Neural cell (in vitro differentiated cells): ENCODE measurements at regions not wholly inside any gene's neighbourhood (a gene's known extent, or its start where the extent isn't known, plus 50 kb on each side); places are given as distances from the start of the nearest gene placed in this dataset.

ENCODE experiments used
- H2AFZ ChIP-seq: fragments of 200-600, 300-800 bp; sonication (generic), shearing (Covaris generic); 2 replicates; pipeline ENCODE4 v1.6.0; 2014; ENCODE audit warnings: low read depth, mild to moderate bottlenecking, antibody characterized with exemption, low read length, moderate library complexity
- H3F3A ChIP-seq: fragments of 200-600 bp; shearing (Covaris generic); 2 replicates; pipeline ENCODE4 v1.6.1; 2016; ENCODE audit warnings: mild to moderate bottlenecking, moderate library complexity, mixed read lengths, antibody characterized with exemption, low read length; ENCODE audit not compliant: insufficient read depth, poor library complexity, severe bottlenecking
- H3K27ac ChIP-seq: fragments of 200-600, 300-800 bp; sonication (generic), shearing (Covaris generic); 2 replicates; pipeline ENCODE4 v1.5.1; 2014; ENCODE audit warnings: mild to moderate bottlenecking, low read length, moderate library complexity
- H3K27me3 ChIP-seq: fragments of 300-800, 200-600 bp; sonication (generic), shearing (Covaris generic); 2 replicates; pipeline ENCODE4 v1.6.0; 2014; ENCODE audit warnings: mild to moderate bottlenecking, low read depth, low read length, moderate library complexity; ENCODE audit not compliant: insufficient read depth
- H3K36me3 ChIP-seq: fragments of 300-800, 200-600 bp; sonication (generic), shearing (Covaris generic); 2 replicates; pipeline ENCODE4 v1.5.1; 2014; ENCODE audit warnings: mild to moderate bottlenecking, antibody characterized with exemption, low read length, moderate library complexity; ENCODE audit not compliant: insufficient read depth
- H3K4me2 ChIP-seq: fragments of 300-800, 200-600 bp; sonication (generic), shearing (Covaris generic); 2 replicates; pipeline ENCODE4 v1.6.0; 2014; ENCODE audit warnings: mild to moderate bottlenecking, low read length
- H3K4me3 ChIP-seq: fragments of 300-800, 200-600 bp; sonication (generic), shearing (Covaris generic); 2 replicates; pipeline ENCODE4 v1.5.1; 2014; ENCODE audit warnings: mild to moderate bottlenecking, low read length, moderate library complexity
- H3K79me2 ChIP-seq: fragments of 200-600 bp; shearing (Covaris generic); replicated peaks from 2 replicates; pipeline ENCODE4 v1.6.0; 2014; ENCODE audit warnings: mild to moderate bottlenecking, low read length, moderate library complexity; ENCODE audit not compliant: insufficient read depth
- H3K9ac ChIP-seq: fragments of 300-800, 200-600 bp; sonication (generic), shearing (Covaris generic); 2 replicates; pipeline ENCODE4 v1.6.1; 2016; ENCODE audit warnings: mild to moderate bottlenecking, low read length, mixed read lengths
- H3K9me2 ChIP-seq: fragments of 200-600 bp; shearing (Covaris generic); 2 replicates; pipeline ENCODE4 v1.6.1; 2016; ENCODE audit warnings: mild to moderate bottlenecking, low read length, mixed read lengths; ENCODE audit not compliant: insufficient read depth
- H3K9me3 ChIP-seq: fragments of 200-600, 300-800 bp; sonication (generic), shearing (Covaris generic); 2 replicates; pipeline ENCODE4 v1.6.1; 2016; ENCODE audit warnings: mild to moderate bottlenecking, mixed run types, low read length, moderate library complexity, mixed read lengths
- H4K20me1 ChIP-seq: fragments of 200-600 bp; shearing (Covaris generic); 2 replicates; pipeline ENCODE4 v1.6.1; 2016; ENCODE audit warnings: mild to moderate bottlenecking, mixed run types; ENCODE audit not compliant: insufficient read depth
- EP300 ChIP-seq: fragments of 450-650 bp; conservative IDR thresholded peaks from 2 replicates; pipeline ENCODE4 v1.6.1; 2014; ENCODE audit warnings: antibody characterized with exemption, mild to moderate bottlenecking, moderate library complexity; ENCODE audit not compliant: poor library complexity, severe bottlenecking
- EZH2 ChIP-seq: fragments of 200-600, 300-800 bp; shearing (Covaris generic), sonication (generic); IDR thresholded peaks from 2 replicates; pipeline ENCODE4 v1.6.1; 2014; ENCODE audit warnings: antibody characterized with exemption, low read length, borderline replicate concordance, mild to moderate bottlenecking; ENCODE audit not compliant: insufficient read depth, poor library complexity, severe bottlenecking
- MXI1 ChIP-seq: fragments of 450-650 bp; conservative IDR thresholded peaks from 2 replicates; pipeline ENCODE4 v1.6.1; 2014; ENCODE audit warnings: antibody characterized with exemption, mild to moderate bottlenecking; ENCODE audit not compliant: poor library complexity, severe bottlenecking
- POLR2AphosphoS5 ChIP-seq: IDR thresholded peaks from 2 replicates; pipeline ENCODE4 v1.6.1; 2012
- RAD21 ChIP-seq: fragments of 450-650 bp; conservative IDR thresholded peaks from 2 replicates; pipeline ENCODE4 v1.6.1; 2014; ENCODE audit warnings: antibody characterized with exemption, mild to moderate bottlenecking, moderate library complexity
- SMC3 ChIP-seq: fragments of 450-650 bp; conservative IDR thresholded peaks from 2 replicates; pipeline ENCODE4 v1.6.1; 2014; ENCODE audit warnings: antibody characterized with exemption, mild to moderate bottlenecking, moderate library complexity; ENCODE audit not compliant: poor library complexity
- TAF1 ChIP-seq: IDR thresholded peaks from 2 replicates; pipeline ENCODE4 v1.6.1; 2012; ENCODE audit warnings: low read depth
- TF ChIP-seq, protein P1 (sequence below): fragments of 450-650 bp; IDR thresholded peaks from 2 replicates; pipeline ENCODE4 v1.5.1; 2014; ENCODE audit warnings: antibody characterized with exemption, mild to moderate bottlenecking, moderate library complexity; ENCODE audit not compliant: poor library complexity, severe bottlenecking
- TF ChIP-seq, protein P2 (sequence below): IDR thresholded peaks from 2 replicates; pipeline ENCODE4 v1.6.1; 2012; ENCODE audit warnings: borderline replicate concordance

DNA sequence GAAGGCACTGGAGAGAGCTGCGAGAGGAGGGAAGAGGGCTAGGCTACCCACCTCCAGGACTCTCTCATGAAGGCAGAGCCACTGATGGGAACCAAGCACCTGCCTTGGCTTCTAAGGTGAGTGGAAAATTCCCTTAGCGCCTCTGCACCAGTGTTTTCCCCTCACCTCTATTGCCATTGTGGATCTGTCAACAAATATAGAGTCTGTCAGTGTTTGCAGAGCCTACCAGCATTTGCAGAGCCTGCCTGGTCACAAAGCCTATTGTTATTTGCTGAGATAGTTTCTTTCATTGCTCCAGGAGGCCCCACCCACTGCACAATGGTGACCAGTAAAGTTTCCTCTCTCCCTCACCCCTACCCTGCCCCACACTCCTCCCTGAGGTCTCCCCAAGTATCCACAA is 141.9 kb downstream of the MRPL14 start:
- no peaks in the 10 kb centered on the region for H3K27me3 ChIP-seq
- H3F3A ChIP-seq: no peaks in the 10 kb centered on the region
- no peaks in the 10 kb centered on the region for H3K79me2 ChIP-seq
- H3K4me3 ChIP-seq: no peak overlapping the region
- H3K9me2 ChIP-seq: no peaks in the 10 kb centered on the region
- H3K9ac ChIP-seq: no peak overlapping the region
- no peak overlapping the region for H3K4me2 ChIP-seq
- TF ChIP-seq RAD21 (no peak), TAF1 (no peak), MXI1 (no peak)
- TF ChIP-seq, protein P1, sequence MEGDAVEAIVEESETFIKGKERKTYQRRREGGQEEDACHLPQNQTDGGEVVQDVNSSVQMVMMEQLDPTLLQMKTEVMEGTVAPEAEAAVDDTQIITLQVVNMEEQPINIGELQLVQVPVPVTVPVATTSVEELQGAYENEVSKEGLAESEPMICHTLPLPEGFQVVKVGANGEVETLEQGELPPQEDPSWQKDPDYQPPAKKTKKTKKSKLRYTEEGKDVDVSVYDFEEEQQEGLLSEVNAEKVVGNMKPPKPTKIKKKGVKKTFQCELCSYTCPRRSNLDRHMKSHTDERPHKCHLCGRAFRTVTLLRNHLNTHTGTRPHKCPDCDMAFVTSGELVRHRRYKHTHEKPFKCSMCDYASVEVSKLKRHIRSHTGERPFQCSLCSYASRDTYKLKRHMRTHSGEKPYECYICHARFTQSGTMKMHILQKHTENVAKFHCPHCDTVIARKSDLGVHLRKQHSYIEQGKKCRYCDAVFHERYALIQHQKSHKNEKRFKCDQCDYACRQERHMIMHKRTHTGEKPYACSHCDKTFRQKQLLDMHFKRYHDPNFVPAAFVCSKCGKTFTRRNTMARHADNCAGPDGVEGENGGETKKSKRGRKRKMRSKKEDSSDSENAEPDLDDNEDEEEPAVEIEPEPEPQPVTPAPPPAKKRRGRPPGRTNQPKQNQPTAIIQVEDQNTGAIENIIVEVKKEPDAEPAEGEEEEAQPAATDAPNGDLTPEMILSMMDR: no peak
- no peak overlapping the region for H3K27ac ChIP-seq
- H2AFZ ChIP-seq: no peak overlapping the region
- no peaks in the 10 kb centered on the region for H3K9me3 ChIP-seq
- no peaks in the 10 kb centered on the region for H3K36me3 ChIP-seq
- H4K20me1 ChIP-seq: no peaks in the 10 kb centered on the region

DNA sequence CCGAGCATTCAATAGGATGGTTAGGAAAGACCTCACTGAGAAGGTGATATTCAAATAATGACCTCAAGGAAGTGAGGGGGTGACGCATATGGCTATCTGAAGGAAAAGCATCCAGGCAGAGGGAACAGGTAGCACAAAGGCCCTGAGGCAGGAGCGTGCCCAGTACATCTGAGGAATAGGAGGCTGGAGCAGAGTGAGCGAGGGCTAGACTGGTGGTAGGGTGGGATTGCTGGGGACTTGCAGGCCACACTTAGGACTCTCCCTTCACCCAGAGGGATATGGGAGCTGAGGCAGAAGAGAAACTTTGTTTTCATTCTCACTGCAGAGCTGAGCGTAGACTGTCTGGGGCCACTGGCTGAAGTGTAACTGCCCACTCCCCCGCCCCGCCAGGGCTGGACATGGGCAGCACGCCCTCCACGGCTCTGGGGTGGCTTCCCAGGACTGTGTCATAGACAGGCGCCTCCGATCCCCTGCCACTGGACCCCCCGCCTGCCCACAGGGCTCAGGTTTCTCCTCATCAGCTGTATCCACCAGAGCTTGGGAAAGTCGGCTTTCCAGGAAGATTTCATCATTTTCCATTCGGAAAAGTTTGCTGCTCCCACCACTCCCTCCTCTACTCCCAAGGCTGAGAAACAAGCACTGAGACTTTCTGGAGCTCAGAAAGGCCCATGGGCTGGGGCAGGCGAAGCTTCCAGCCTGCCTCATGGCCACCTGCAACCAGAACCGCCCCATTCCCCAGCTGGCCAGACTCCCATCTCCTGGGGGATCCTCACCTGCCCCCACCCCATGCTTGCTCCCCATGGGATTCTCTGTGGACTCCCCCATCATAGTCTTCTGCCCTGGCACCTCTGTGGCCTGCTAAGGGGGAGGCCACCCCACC is 142.6 kb downstream of the MRPL14 start:
- H3K36me3 ChIP-seq: no peaks in the 10 kb centered on the region
- no peak overlapping the region for H3K4me2 ChIP-seq
- H2AFZ ChIP-seq: no peak overlapping the region
- no peak overlapping the region for H3K27ac ChIP-seq
- no peaks in the 10 kb centered on the region for H3F3A ChIP-seq
- TF ChIP-seq, protein P2, sequence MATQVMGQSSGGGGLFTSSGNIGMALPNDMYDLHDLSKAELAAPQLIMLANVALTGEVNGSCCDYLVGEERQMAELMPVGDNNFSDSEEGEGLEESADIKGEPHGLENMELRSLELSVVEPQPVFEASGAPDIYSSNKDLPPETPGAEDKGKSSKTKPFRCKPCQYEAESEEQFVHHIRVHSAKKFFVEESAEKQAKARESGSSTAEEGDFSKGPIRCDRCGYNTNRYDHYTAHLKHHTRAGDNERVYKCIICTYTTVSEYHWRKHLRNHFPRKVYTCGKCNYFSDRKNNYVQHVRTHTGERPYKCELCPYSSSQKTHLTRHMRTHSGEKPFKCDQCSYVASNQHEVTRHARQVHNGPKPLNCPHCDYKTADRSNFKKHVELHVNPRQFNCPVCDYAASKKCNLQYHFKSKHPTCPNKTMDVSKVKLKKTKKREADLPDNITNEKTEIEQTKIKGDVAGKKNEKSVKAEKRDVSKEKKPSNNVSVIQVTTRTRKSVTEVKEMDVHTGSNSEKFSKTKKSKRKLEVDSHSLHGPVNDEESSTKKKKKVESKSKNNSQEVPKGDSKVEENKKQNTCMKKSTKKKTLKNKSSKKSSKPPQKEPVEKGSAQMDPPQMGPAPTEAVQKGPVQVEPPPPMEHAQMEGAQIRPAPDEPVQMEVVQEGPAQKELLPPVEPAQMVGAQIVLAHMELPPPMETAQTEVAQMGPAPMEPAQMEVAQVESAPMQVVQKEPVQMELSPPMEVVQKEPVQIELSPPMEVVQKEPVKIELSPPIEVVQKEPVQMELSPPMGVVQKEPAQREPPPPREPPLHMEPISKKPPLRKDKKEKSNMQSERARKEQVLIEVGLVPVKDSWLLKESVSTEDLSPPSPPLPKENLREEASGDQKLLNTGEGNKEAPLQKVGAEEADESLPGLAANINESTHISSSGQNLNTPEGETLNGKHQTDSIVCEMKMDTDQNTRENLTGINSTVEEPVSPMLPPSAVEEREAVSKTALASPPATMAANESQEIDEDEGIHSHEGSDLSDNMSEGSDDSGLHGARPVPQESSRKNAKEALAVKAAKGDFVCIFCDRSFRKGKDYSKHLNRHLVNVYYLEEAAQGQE: no peak
- TF ChIP-seq EP300 (no peak), SMC3 (no peak), EZH2 (no peak), POLR2AphosphoS5 (no peak), RAD21 (no peak), TAF1 (no peak), MXI1 (no peak)
- TF ChIP-seq, protein P1: no peak
- no peaks in the 10 kb centered on the region for H3K9me2 ChIP-seq
- H3K9me3 ChIP-seq: no peaks in the 10 kb centered on the region
- H3K9ac ChIP-seq: no peak overlapping the region
- no peaks in the 10 kb centered on the region for H3K79me2 ChIP-seq
- H4K20me1 ChIP-seq: no peaks in the 10 kb centered on the region
- no peak overlapping the region for H3K4me3 ChIP-seq
- no peaks in the 10 kb centered on the region for H3K27me3 ChIP-seq
